ENCODE measurements at regions not wholly inside any gene's neighbourhood (a gene's known extent, or its start where the extent isn't known, plus 50 kb on each side); places are given as distances from the start of the nearest gene placed in this dataset.

GRCh38 chr6:169074526-169074925, 179.1 kb downstream of the THBS2 start:
- Mint-ChIP-seq H3K4me3 (ENCODE audit: unreplicated experiment) (no peak overlapping the region), H3K9me3 (ENCODE audit: unreplicated experiment) (no peaks in the 10 kb centered on the region), H3K27ac (ENCODE audit: low read depth, unreplicated experiment) (no peak overlapping the region), H3K36me3 (ENCODE audit: insufficient read depth, unreplicated experiment) (no peaks in the 10 kb centered on the region), H3K27me3 (ENCODE audit: insufficient read depth, unreplicated experiment) (no peaks in the 10 kb centered on the region), H3K4me1 (ENCODE audit: insufficient read depth, unreplicated experiment) (peaks cover 26% of the 10 kb centered on the region)
- no peak for TF ChIP-seq CTCF (IDR thresholded peaks at IDR 0.05; ENCODE audit: unreplicated experiment)
- intact Hi-C loops (cut with micrococcal nuclease), result loop anchor here (10.0 kb wide), 1 partner anchor 120 kb away; no protein-coding TSS in a partner anchor
- no TSS peak for BruUV-seq (replicated peaks)
- CTCF ChIA-PET, result interaction anchor here (0.6 kb wide), 1 partner anchor 1477 kb away, joined by 3 read pairs; no protein-coding TSS in a partner anchor
- DNase-seq (ENCODE audit: unreplicated experiment), result no peak
- POLR2A ChIA-PET, result interaction anchor here (1.6 kb wide), 1 partner anchor 9 kb away, joined by 4 read pairs; no protein-coding TSS in a partner anchor

DNA sequence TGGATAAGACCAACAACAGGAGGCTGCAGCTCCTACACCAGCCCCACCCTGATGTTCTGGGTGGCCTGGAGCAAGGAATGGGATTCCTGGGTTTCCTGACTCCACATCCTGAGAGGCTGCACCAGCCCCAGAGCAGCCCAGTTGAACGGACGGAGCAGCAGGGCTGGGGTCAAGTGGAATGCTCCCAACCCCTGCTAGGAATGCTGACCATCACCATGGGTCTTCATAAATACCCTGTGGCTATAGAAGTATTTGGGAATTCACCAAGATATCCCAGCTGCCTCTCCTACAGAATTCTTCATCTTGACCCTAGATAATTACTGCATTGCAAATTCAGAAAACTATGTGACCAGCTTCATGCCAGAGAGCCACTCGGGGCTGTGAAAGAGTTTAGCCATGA, 180.3 kb downstream of the THBS2 start:
- DNase-seq (ENCODE audit: unreplicated experiment), result no peak
- ChIA-PET CTCF (interaction anchor here (0.6 kb wide), 1 partner anchor 92 kb away, joined by 3 read pairs; no protein-coding TSS in a partner anchor), POLR2A (interaction anchor here (0.7 to 1.6 kb wide), 3 partner anchors 10 to 629 kb away, joined by 3 to 4 read pairs (median 4); partner anchors contain the start of genes C6orf120 and WDR27)
- peaks cover 22% of the 10 kb centered on the region for H3K4me1 Mint-ChIP-seq (ENCODE audit: insufficient read depth, unreplicated experiment)
- intact Hi-C loops (cut with micrococcal nuclease), result loop anchor here (10.0 kb wide), 1 partner anchor 119 kb away; no protein-coding TSS in a partner anchor
- BruUV-seq (replicated peaks), result no TSS peak
- no peaks in the 10 kb centered on the region for H3K27me3 Mint-ChIP-seq (ENCODE audit: insufficient read depth, unreplicated experiment)
- no peaks in the 10 kb centered on the region for H3K36me3 Mint-ChIP-seq (ENCODE audit: insufficient read depth, unreplicated experiment)
- TF ChIP-seq CTCF (IDR thresholded peaks at IDR 0.05; ENCODE audit: unreplicated experiment), result no peak
- no peaks in the 10 kb centered on the region for H3K9me3 Mint-ChIP-seq (ENCODE audit: unreplicated experiment)
- H3K27ac Mint-ChIP-seq (ENCODE audit: low read depth, unreplicated experiment), result no peak overlapping the region
- H3K4me3 Mint-ChIP-seq (ENCODE audit: unreplicated experiment), result no peak overlapping the region

DNA sequence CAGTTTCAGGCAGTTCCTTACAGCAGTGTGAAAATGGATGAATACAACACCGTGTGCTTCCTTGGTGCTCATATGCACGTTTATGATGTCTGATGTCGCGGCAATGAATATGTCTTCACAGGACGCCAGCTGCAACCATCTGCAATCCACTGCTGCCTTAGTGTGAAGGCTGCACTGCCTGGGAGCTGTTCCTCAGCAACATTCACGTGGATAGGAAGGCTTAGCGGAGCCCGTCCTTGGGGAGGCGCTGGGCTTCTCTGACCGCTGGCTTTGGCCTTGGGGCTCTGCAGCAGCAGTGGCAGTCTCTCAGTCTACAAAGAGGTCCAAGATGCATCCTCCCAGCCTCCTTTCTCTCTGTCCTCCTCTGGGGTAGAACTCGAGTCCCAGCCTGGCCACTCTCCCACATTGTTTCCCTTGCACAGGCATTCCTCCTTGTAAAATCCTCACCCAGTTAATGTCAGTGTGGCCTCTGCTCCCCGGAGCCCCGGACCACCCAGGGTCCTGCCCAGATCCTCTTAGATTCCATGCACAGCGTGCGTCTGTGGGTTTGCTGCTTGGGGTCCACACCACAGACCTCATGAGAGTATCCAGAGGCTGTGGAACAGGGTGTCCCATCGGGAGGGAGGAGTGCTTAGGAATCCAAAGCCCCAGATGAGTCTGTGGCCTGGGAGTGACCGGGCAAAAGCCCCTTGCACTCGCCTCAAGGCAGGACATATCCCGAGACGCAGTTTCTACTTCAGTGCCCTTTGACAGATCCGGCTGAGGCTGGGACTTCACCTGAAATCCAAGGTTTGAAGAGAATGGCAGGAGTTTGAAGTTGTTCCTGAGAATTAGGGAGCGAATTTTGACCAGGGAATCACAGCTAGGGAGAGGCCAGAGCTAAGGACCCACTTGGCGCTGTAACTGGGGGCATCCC, 181.3 kb downstream of the THBS2 start:
- no peak for DNase-seq (ENCODE audit: unreplicated experiment)
- Mint-ChIP-seq H3K27ac (ENCODE audit: low read depth, unreplicated experiment) (no peak overlapping the region), H3K27me3 (ENCODE audit: insufficient read depth, unreplicated experiment) (no peaks in the 10 kb centered on the region), H3K9me3 (ENCODE audit: unreplicated experiment) (no peaks in the 10 kb centered on the region), H3K4me1 (ENCODE audit: insufficient read depth, unreplicated experiment) (peaks cover 22% of the 10 kb centered on the region), H3K36me3 (ENCODE audit: insufficient read depth, unreplicated experiment) (no peaks in the 10 kb centered on the region), H3K4me3 (ENCODE audit: unreplicated experiment) (no peak overlapping the region)
- ChIA-PET CTCF (no interaction called here), POLR2A (interaction anchor here (0.7 to 0.9 kb wide), 2 partner anchors 271 to 629 kb away, joined by 3 to 4 read pairs; partner anchors contain the start of genes C6orf120 and WDR27)
- TF ChIP-seq CTCF (IDR thresholded peaks at IDR 0.05; ENCODE audit: unreplicated experiment), result no peak
- intact Hi-C loops (cut with micrococcal nuclease), result loop anchor here (10.0 kb wide), 1 partner anchor 118 kb away; no protein-coding TSS in a partner anchor
- BruUV-seq (replicated peaks), result no TSS peak

DNA sequence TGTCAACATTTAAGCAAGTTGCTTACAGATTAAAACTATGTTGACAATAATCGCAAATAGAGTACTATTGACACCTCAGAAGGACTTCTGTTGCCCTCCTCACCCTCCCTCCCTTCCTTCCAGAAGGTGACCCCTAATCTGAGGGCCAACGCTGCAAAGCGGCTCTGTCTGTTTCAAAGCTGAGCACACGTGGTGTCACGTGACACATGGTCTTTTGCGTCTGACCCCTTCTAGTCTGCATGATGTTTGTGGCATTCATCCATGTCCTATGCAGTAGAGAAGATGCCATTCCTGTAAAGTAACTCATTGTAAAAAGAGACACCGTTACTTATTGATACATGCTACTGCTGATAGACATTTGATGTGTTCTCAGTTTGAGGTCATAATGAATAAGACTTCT, 182.3 kb downstream of the THBS2 start:
- CTCF ChIA-PET, result interaction anchor here (0.6 to 0.7 kb wide), 3 partner anchors 93 to 470 kb away, joined by 3 to 4 read pairs (median 3); no protein-coding TSS in a partner anchor
- Mint-ChIP-seq H3K27ac (ENCODE audit: low read depth, unreplicated experiment) (peak overlapping the region; percentile 57), H3K4me3 (ENCODE audit: unreplicated experiment) (no peak overlapping the region), H3K27me3 (ENCODE audit: insufficient read depth, unreplicated experiment) (no peaks in the 10 kb centered on the region), H3K4me1 (ENCODE audit: insufficient read depth, unreplicated experiment) (peaks cover 22% of the 10 kb centered on the region), H3K9me3 (ENCODE audit: unreplicated experiment) (no peaks in the 10 kb centered on the region), H3K36me3 (ENCODE audit: insufficient read depth, unreplicated experiment) (no peaks in the 10 kb centered on the region)
- BruUV-seq (replicated peaks), result no TSS peak
- DNase-seq (ENCODE audit: unreplicated experiment), result no peak
- POLR2A ChIA-PET, result interaction anchor here (0.7 to 1.8 kb wide), 6 partner anchors 8 to 221 kb away, joined by 3 to 8 read pairs (median 4); no protein-coding TSS in a partner anchor
- TF ChIP-seq CTCF (IDR thresholded peaks at IDR 0.05; ENCODE audit: unreplicated experiment), result no peak
- intact Hi-C loops (cut with micrococcal nuclease), result loop anchor here (10.0 kb wide), 1 partner anchor 117 kb away; no protein-coding TSS in a partner anchor

All from MCF 10A (cell line).